ENCODE measurements at regions not wholly inside any gene's neighbourhood (a gene's known extent, or its start where the extent isn't known, plus 50 kb on each side); places are given as distances from the start of the nearest gene placed in this dataset.

GRCh38 chr1:245031041-245031440 lies 123.7 kb upstream of the KIF26B start:
- H3K36me3 ChIP-seq (ENCODE audit: control insufficient read depth, insufficient read depth, low read length), result no peaks in the 10 kb centered on the region
- peaks cover 13% of the 10 kb centered on the region; the same call in 1 of the 2 replicates for H3K4me1 ChIP-seq
- H3K27me3 ChIP-seq (replicated peaks; ENCODE audit: control insufficient read depth, insufficient read depth, low read length), result no peaks in the 10 kb centered on the region
- ChIA-PET POLR2A (no interaction called here), CTCF (no interaction called here)
- BruUV-seq (replicated peaks), result no TSS peak
- Mint-ChIP-seq H3K4me1 (ENCODE audit: low read depth, unreplicated experiment) (peaks cover 18% of the 10 kb centered on the region), H3K36me3 (ENCODE audit: insufficient read depth, unreplicated experiment) (no peaks in the 10 kb centered on the region), H3K27ac (ENCODE audit: unreplicated experiment) (no peak overlapping the region), H3K9me3 (ENCODE audit: unreplicated experiment) (no peaks in the 10 kb centered on the region), H3K27me3 (ENCODE audit: insufficient read depth, unreplicated experiment) (no peaks in the 10 kb centered on the region), H3K4me3 (ENCODE audit: unreplicated experiment) (no peak overlapping the region)
- no peak for TF ChIP-seq CTCF (IDR thresholded peaks at IDR 0.05; ENCODE audit: insufficient read depth in 1 of 2, low read depth in 1 of 2, low read length in 1 of 2, severe bottlenecking in 1 of 2, unreplicated experiment in 1 of 2)
- H3K4me3 ChIP-seq (ENCODE audit: low read depth, low read length), result no peak overlapping the region
- intact Hi-C loops (cut with micrococcal nuclease; ENCODE audit: unreplicated experiment), result no loop called here
- H3K9me3 ChIP-seq, result no peaks in the 10 kb centered on the region
- DNase-seq, result no peak

GRCh38 chr1:245026247-245026646 lies 128.5 kb upstream of the KIF26B start:
- Histone ChIP-seq H3K9me3 (no peaks in the 10 kb centered on the region), H3K4me3 (ENCODE audit: low read depth, low read length) (no peak overlapping the region), H3K36me3 (ENCODE audit: control insufficient read depth, insufficient read depth, low read length) (no peaks in the 10 kb centered on the region), H3K4me1 (peaks cover 23% of the 10 kb centered on the region), H3K27me3 (replicated peaks; ENCODE audit: control insufficient read depth, insufficient read depth, low read length) (no peaks in the 10 kb centered on the region)
- Mint-ChIP-seq H3K9me3 (ENCODE audit: unreplicated experiment) (no peaks in the 10 kb centered on the region), H3K4me1 (ENCODE audit: low read depth, unreplicated experiment) (peaks cover 25% of the 10 kb centered on the region), H3K36me3 (ENCODE audit: insufficient read depth, unreplicated experiment) (no peaks in the 10 kb centered on the region), H3K4me3 (ENCODE audit: unreplicated experiment) (no peak overlapping the region), H3K27ac (ENCODE audit: unreplicated experiment) (no peak overlapping the region), H3K27me3 (ENCODE audit: insufficient read depth, unreplicated experiment) (no peaks in the 10 kb centered on the region)
- TF ChIP-seq CTCF (IDR thresholded peaks at IDR 0.05; ENCODE audit: insufficient read depth in 1 of 2, low read depth in 1 of 2, low read length in 1 of 2, severe bottlenecking in 1 of 2, unreplicated experiment in 1 of 2), result no peak
- no TSS peak for BruUV-seq (replicated peaks)
- ChIA-PET CTCF (no interaction called here), POLR2A (no interaction called here)
- intact Hi-C loops (cut with micrococcal nuclease; ENCODE audit: unreplicated experiment), result loop anchor here (2.0 kb wide), 1 partner anchor 15 kb away; no protein-coding TSS in a partner anchor
- no peak for DNase-seq

GRCh38 chr1:245025525-245025924 lies 129.3 kb upstream of the KIF26B start:
- CTCF ChIA-PET, result no interaction called here
- H3K27me3 ChIP-seq (replicated peaks; ENCODE audit: control insufficient read depth, insufficient read depth, low read length), result no peaks in the 10 kb centered on the region
- H3K9me3 Mint-ChIP-seq (ENCODE audit: unreplicated experiment), result no peaks in the 10 kb centered on the region
- H3K9me3 ChIP-seq, result no peaks in the 10 kb centered on the region
- no peaks in the 10 kb centered on the region for H3K36me3 ChIP-seq (ENCODE audit: control insufficient read depth, insufficient read depth, low read length)
- H3K27ac Mint-ChIP-seq (ENCODE audit: unreplicated experiment), result no peak overlapping the region
- intact Hi-C loops (cut with micrococcal nuclease; ENCODE audit: unreplicated experiment), result no loop called here
- no peaks in the 10 kb centered on the region for H3K27me3 Mint-ChIP-seq (ENCODE audit: insufficient read depth, unreplicated experiment)
- TF ChIP-seq CTCF (IDR thresholded peaks at IDR 0.05; ENCODE audit: insufficient read depth in 1 of 2, low read depth in 1 of 2, low read length in 1 of 2, severe bottlenecking in 1 of 2, unreplicated experiment in 1 of 2), result no peak
- H3K36me3 Mint-ChIP-seq (ENCODE audit: insufficient read depth, unreplicated experiment), result no peaks in the 10 kb centered on the region
- H3K4me3 ChIP-seq (ENCODE audit: low read depth, low read length), result no peak overlapping the region
- POLR2A ChIA-PET, result no interaction called here
- H3K4me1 Mint-ChIP-seq (ENCODE audit: low read depth, unreplicated experiment), result peaks cover 25% of the 10 kb centered on the region
- H3K4me3 Mint-ChIP-seq (ENCODE audit: unreplicated experiment), result no peak overlapping the region
- no peak for DNase-seq
- peaks cover 23% of the 10 kb centered on the region for H3K4me1 ChIP-seq
- BruUV-seq (replicated peaks), result no TSS peak
